ENCODE measurements at regions not wholly inside any gene's neighbourhood (a gene's known extent, or its start where the extent isn't known, plus 50 kb on each side); places are given as distances from the start of the nearest gene placed in this dataset.

- DNase-seq (ENCODE audit: low read depth, low spot score), result no peak
- Histone ChIP-seq H3K27me3 (ENCODE audit: control insufficient read depth, insufficient read depth, low read length) (no peaks in the 10 kb centered on the region), H3K27ac (ENCODE audit: low read depth, low read length) (no peak overlapping the region), H3K9me3 (ENCODE audit: control insufficient read depth, insufficient read depth, low read length) (no peaks in the 10 kb centered on the region), H3K4me3 (ENCODE audit: low read depth, low read length) (no peak overlapping the region)
- ChIA-PET CTCF (no interaction called here), POLR2A (no interaction called here)
- no peak for TF ChIP-seq CTCF (IDR thresholded peaks at IDR 0.05; ENCODE audit: low read depth, low read length)
These were observed 489.9 kb upstream of the RAG2 start for GRCh38 chr11:37087650-37088572.

GRCh38 chr11:37078521-37078920 lies 480.5 kb upstream of the RAG2 start:
- CTCF ChIA-PET, result no interaction called here
- DNase-seq (ENCODE audit: low read depth, low spot score), result no peak
- Histone ChIP-seq H3K27me3 (ENCODE audit: control insufficient read depth, insufficient read depth, low read length) (no peaks in the 10 kb centered on the region), H3K27ac (ENCODE audit: low read depth, low read length) (no peak overlapping the region), H3K9me3 (ENCODE audit: control insufficient read depth, insufficient read depth, low read length) (no peaks in the 10 kb centered on the region), H3K4me3 (ENCODE audit: low read depth, low read length) (no peak overlapping the region)
- POLR2A ChIA-PET, result no interaction called here
- no peak for TF ChIP-seq CTCF (IDR thresholded peaks at IDR 0.05; ENCODE audit: low read depth, low read length)

GRCh38 chr11:37076866-37077265 lies 478.8 kb upstream of the RAG2 start:
- Histone ChIP-seq H3K27me3 (ENCODE audit: control insufficient read depth, insufficient read depth, low read length) (no peaks in the 10 kb centered on the region), H3K4me3 (ENCODE audit: low read depth, low read length) (no peak overlapping the region), H3K9me3 (ENCODE audit: control insufficient read depth, insufficient read depth, low read length) (no peaks in the 10 kb centered on the region), H3K27ac (ENCODE audit: low read depth, low read length) (no peak overlapping the region)
- ChIA-PET POLR2A (no interaction called here), CTCF (no interaction called here)
- no peak for DNase-seq (ENCODE audit: low read depth, low spot score)
- no peak for TF ChIP-seq CTCF (IDR thresholded peaks at IDR 0.05; ENCODE audit: low read depth, low read length)

- no peak overlapping the region for H3K27ac ChIP-seq (ENCODE audit: low read depth, low read length)
- DNase-seq (ENCODE audit: low read depth, low spot score), result no peak
- no peaks in the 10 kb centered on the region for H3K9me3 ChIP-seq (ENCODE audit: control insufficient read depth, insufficient read depth, low read length)
- CTCF ChIA-PET, result no interaction called here
- POLR2A ChIA-PET, result no interaction called here
- TF ChIP-seq CTCF (IDR thresholded peaks at IDR 0.05; ENCODE audit: low read depth, low read length), result no peak
- H3K27me3 ChIP-seq (ENCODE audit: control insufficient read depth, insufficient read depth, low read length), result no peaks in the 10 kb centered on the region
- H3K4me3 ChIP-seq (ENCODE audit: low read depth, low read length), result no peak overlapping the region
These were observed 474.6 kb upstream of the RAG2 start for GRCh38 chr11:37072538-37073055.

GRCh38 chr11:37050311-37050710 lies 452.3 kb upstream of the RAG2 start:
- POLR2A ChIA-PET, result no interaction called here
- CTCF ChIA-PET, result no interaction called here

More at GRCh38 chr11:37050311-37050710, 452.3 kb upstream of the RAG2 start:
- TF ChIP-seq CTCF (IDR thresholded peaks at IDR 0.05; ENCODE audit: low read depth, low read length), result no peak
- Histone ChIP-seq H3K4me3 (ENCODE audit: low read depth, low read length) (no peak overlapping the region), H3K27me3 (ENCODE audit: control insufficient read depth, insufficient read depth, low read length) (no peaks in the 10 kb centered on the region), H3K27ac (ENCODE audit: low read depth, low read length) (no peak overlapping the region), H3K9me3 (ENCODE audit: control insufficient read depth, insufficient read depth, low read length) (no peaks in the 10 kb centered on the region)
- DNase-seq (ENCODE audit: low read depth, low spot score), result no peak
